HepG2 (cell line): ENCODE measurements at regions not wholly inside any gene's neighbourhood (a gene's known extent, or its start where the extent isn't known, plus 50 kb on each side); places are given as distances from the start of the nearest gene placed in this dataset.
A peak's percentile ranks its signal among the peaks of the same experiment; 100 is the strongest.

Source experiments
- CEBPB ChIP-seq: IDR thresholded peaks from 2 replicates; pipeline ENCODE4 v1.6.1; 2011; ENCODE audit warnings: low read depth, low read length, improper control_type of control experiment, borderline replicate concordance
- CENPT ChIP-seq: sonication (generic); formaldehyde crosslinking; IDR thresholded peaks from 2 replicates; pipeline ENCODE4 v1.8.0; 2022; ENCODE audit warnings: low read depth, mild to moderate bottlenecking, moderate library complexity, missing genetic modification reagents
- FOXO1 ChIP-seq: sonication (generic); formaldehyde crosslinking; IDR thresholded peaks from 2 replicates; pipeline ENCODE4 v1.4.0; 2020; ENCODE audit warnings: missing genetic modification reagents
- HMG20B ChIP-seq: conservative IDR thresholded peaks from 2 replicates; pipeline ENCODE4 v1.6.1; 2016; ENCODE audit warnings: missing genetic modification reagents, missing compliant biosample characterization
- HNF4A ChIP-seq: sonication (generic); formaldehyde crosslinking; IDR thresholded peaks from 2 replicates; pipeline ENCODE4 v1.4.0; 2020; ENCODE audit warnings: missing genetic modification reagents
- HOXA9 ChIP-seq: sonication (generic); formaldehyde crosslinking; IDR thresholded peaks from 2 replicates; pipeline ENCODE4 v1.8.1; 2022; ENCODE audit warnings: missing genetic modification reagents, mild to moderate bottlenecking, moderate library complexity, borderline replicate concordance
- MATR3 ChIP-seq: sonication (generic); formaldehyde crosslinking; IDR thresholded peaks from 2 replicates; pipeline ENCODE4 v1.4.0; 2020; ENCODE audit warnings: missing genetic modification reagents
- NFYC ChIP-seq: IDR thresholded peaks from 2 replicates; pipeline ENCODE4 v1.6.1; 2016; ENCODE audit warnings: missing genetic modification reagents, missing compliant biosample characterization
- NR2F2 ChIP-seq: IDR thresholded peaks from 2 replicates; pipeline ENCODE4 v1.6.1; 2012; ENCODE audit warnings: low read depth, inconsistent platforms, borderline replicate concordance
- RBM22 ChIP-seq: fragments of 200-400 bp; formaldehyde crosslinking; optimal IDR thresholded peaks from 2 replicates; pipeline ENCODE3; 2017; ENCODE audit warnings: mild to moderate bottlenecking, low read length, moderate library complexity
- SP1 ChIP-seq, 2 experiments: fragments of 450-650 bp in 1 of 2; sonication (generic) in 1 of 2; formaldehyde crosslinking in 1 of 2; IDR thresholded peaks; 2 replicates each; pipeline versions ENCODE4 v1.4.0 to v1.6.1; 2016 to 2020; ENCODE audit warnings: missing genetic modification reagents in 1 of 2
- TARDBP ChIP-seq: sonication (generic); formaldehyde crosslinking; IDR thresholded peaks from 2 replicates; pipeline ENCODE4 v1.8.0; 2022; ENCODE audit warnings: mild to moderate bottlenecking, missing genetic modification reagents
- ZNF12 ChIP-seq: sonication (generic); formaldehyde crosslinking; IDR thresholded peaks from 2 replicates; pipeline ENCODE4 v1.5.0; 2020; ENCODE audit warnings: missing genetic modification reagents
- ZNF7 ChIP-seq: IDR thresholded peaks from 2 replicates; pipeline ENCODE4 v1.6.1; 2016; ENCODE audit warnings: missing biosample characterization, missing genetic modification reagents
- ZNF839 ChIP-seq: sonication (generic); formaldehyde crosslinking; IDR thresholded peaks from 2 replicates; pipeline ENCODE4 v1.4.0; 2020; ENCODE audit warnings: missing genetic modification reagents, mild to moderate bottlenecking, borderline replicate concordance
- ZNF841 ChIP-seq: sonication (generic); formaldehyde crosslinking; IDR thresholded peaks from 2 replicates; pipeline ENCODE4 v1.8.1; 2023; ENCODE audit warnings: missing genetic modification reagents, borderline replicate concordance
- TF ChIP-seq, protein P1 (sequence below): sonication (generic); formaldehyde crosslinking; IDR thresholded peaks from 2 replicates; pipeline ENCODE4 v1.5.1; 2020; ENCODE audit warnings: missing genetic modification reagents, mild to moderate bottlenecking, borderline replicate concordance
- TF ChIP-seq, protein P2 (sequence below): sonication (generic); formaldehyde crosslinking; IDR thresholded peaks from 2 replicates; pipeline ENCODE4 v1.4.0; 2020; ENCODE audit warnings: missing genetic modification reagents, borderline replicate concordance

DNA sequence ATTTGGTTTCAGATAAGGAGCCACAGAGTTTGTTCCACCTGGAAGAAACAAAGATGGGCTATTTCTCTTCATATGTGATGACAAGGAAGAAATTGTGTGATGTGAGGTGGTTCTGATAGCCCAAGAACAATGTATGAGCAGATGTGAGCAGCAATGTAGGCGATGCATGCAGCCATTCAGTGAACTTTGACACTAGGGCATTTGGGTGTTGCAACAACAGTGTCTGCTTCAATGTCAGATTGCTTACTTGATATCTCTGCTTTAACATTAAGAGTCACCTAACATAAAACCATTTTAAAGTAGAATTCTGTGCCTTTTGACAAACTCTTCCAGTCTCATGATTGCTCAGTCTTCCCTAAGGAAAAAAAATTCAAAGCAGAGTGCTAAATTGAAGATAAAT, 865.4 kb downstream of the SLITRK6 start (continued):
- TF ChIP-seq, protein P1, sequence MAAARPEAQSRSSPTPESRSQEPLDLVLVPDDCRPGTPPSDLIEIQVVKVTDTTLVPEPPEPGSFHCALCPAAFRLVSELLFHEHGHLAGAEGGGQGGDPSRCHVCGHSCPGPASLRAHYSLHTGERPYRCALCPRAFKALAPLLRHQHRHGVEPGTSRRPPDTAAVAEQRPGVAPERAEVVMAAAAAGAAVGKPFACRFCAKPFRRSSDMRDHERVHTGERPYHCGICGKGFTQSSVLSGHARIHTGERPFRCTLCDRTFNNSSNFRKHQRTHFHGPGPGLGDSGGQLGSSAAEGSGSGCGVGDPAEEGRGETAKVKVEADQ (CRISPR knock-in tag) = no peak
- TF ChIP-seq, protein P2, sequence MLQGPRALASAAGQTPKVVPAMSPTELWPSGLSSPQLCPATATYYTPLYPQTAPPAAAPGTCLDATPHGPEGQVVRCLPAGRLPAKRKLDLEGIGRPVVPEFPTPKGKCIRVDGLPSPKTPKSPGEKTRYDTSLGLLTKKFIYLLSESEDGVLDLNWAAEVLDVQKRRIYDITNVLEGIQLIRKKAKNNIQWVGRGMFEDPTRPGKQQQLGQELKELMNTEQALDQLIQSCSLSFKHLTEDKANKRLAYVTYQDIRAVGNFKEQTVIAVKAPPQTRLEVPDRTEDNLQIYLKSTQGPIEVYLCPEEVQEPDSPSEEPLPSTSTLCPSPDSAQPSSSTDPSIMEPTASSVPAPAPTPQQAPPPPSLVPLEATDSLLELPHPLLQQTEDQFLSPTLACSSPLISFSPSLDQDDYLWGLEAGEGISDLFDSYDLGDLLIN = no peak
- TF ChIP-seq MATR3 (no peak), HMG20B (CRISPR knock-in tag) (no peak), RBM22 (no peak), SP1 (IDR thresholded peaks at IDR 0.05) (no peak), SP1 (CRISPR knock-in tag; IDR thresholded peaks at IDR 0.05) (no peak), TARDBP (no peak), CENPT (no peak), ZNF841 (CRISPR knock-in tag) (no peak), HOXA9 (CRISPR knock-in tag) (no peak), ZNF839 (CRISPR knock-in tag) (no peak), HNF4A (CRISPR knock-in tag) (peak; percentile 53; the same call in 1 of the 2 replicates), FOXO1 (CRISPR knock-in tag) (no peak), ZNF7 (CRISPR knock-in tag) (no peak), NFYC (no peak), CEBPB (peak; percentile 66; the same call in 1 of the 2 replicates), ZNF12 (CRISPR knock-in tag) (peak; percentile 91; the same call in 1 of the 2 replicates), NR2F2 (no peak)
